ENCODE measurements at regions not wholly inside any gene's neighbourhood (a gene's known extent, or its start where the extent isn't known, plus 50 kb on each side); places are given as distances from the start of the nearest gene placed in this dataset.

GRCh38 chr6:101226677-101227135, 166.8 kb upstream of the GRIK2 start:
- TF ChIP-seq EP300 (IDR thresholded peaks at IDR 0.05): no peak
- TF ChIP-seq CTCF (IDR thresholded peaks at IDR 0.05): no peak
- TF ChIP-seq POLR2A (IDR thresholded peaks at IDR 0.05): no peak
- no peak for TF ChIP-seq POLR2AphosphoS5 (IDR thresholded peaks at IDR 0.05)
